Adrenal gland (tissue), 9 donors: ENCODE measurements at regions not wholly inside any gene's neighbourhood (a gene's known extent, or its start where the extent isn't known, plus 50 kb on each side); places are given as distances from the start of the nearest gene placed in this dataset.

Experiments used
- DNase-seq, 7 donors: peaks; one replicate each; pipeline ENCODE4 v3.0.0-alpha.2; 2019 to 2020
- H3K27ac ChIP-seq, 5 donors: fragments of 200-600 bp; sonication (generic) in 4 of 5; 1 replicate in 3 of 5; 2 replicates in 2 of 5; pipeline versions ENCODE4 v1.5.1 to v1.8.0; 2016 to 2020; ENCODE audit warnings: mild to moderate bottlenecking in 1 of 5
- H3K27me3 ChIP-seq: fragments of 200-600 bp; 2 replicates; pipeline ENCODE4 v1.8.0; 2021
- H3K36me3 ChIP-seq, 2 donors: fragments of 200-600 bp; replicated peaks in 1 of 2; 1 replicate in 1 of 2; 2 replicates in 1 of 2; pipeline versions ENCODE4 v1.5.1 to v1.8.0; 2018 to 2022
- H3K4me1 ChIP-seq, 2 donors: fragments of 200-600 bp; replicated peaks in 1 of 2; 1 replicate in 1 of 2; 2 replicates in 1 of 2; pipeline versions ENCODE4 v1.5.1 to v1.8.0; 2018 to 2021
- H3K4me3 ChIP-seq, 4 donors: fragments of 200-600 bp; sonication (generic) in 3 of 4; one replicate each; pipeline ENCODE4 v1.5.1; 2016 to 2018
- H3K9me3 ChIP-seq, 3 donors: fragments of 200-600 bp; sonication (generic) in 1 of 3; replicated peaks in 1 of 3; 1 replicate in 2 of 3; 2 replicates in 1 of 3; pipeline versions ENCODE4 v1.5.1 to v1.8.0; 2016 to 2021
- CTCF ChIP-seq, 6 experiments: fragments of 450-650 bp in 4 of 6; fragments of 200-600 bp in 2 of 6; sonication (generic) in 1 of 6; IDR thresholded peaks; 1 replicate in 5 of 6; 2 replicates in 1 of 6; pipeline versions ENCODE4 v1.5.1 to v1.8.0; 2016 to 2021; ENCODE audit warnings: antibody characterized with exemption in 6 of 6, mild to moderate bottlenecking in 2 of 6, moderate library complexity in 1 of 6
- POLR2A ChIP-seq, 2 donors: fragments of 450-650 bp; IDR thresholded peaks; one replicate each; pipeline ENCODE4 v1.6.1; 2017; ENCODE audit warnings: antibody characterized with exemption in 2 of 2, mild to moderate bottlenecking in 2 of 2, moderate library complexity in 1 of 2
- WGBS, 4 donors: extraction: QIAGEN DNeasy Blood & Tissue Kit in 2 of 4; methylation state at CpG; one replicate each; pipeline versions ENCODE4 v1.1.5 to v1.1.7; 2013 to 2017; 5-methylcytosine and 5-hydroxymethylcytosine counted together
- intact Hi-C, 2 donors: fragments of 100-400 bp; cut with DNase I; formaldehyde crosslinking; loops; one replicate each; pipeline versions ENCODE4 v1.14.1 to v1.15.0; 2022 to 2023
- donor health status: healthy with polysubstance abuse.
- donor health status: Bipolar disorder and iron deficiency.
- donor health status: DM: yes; HTN: yes; CAD: no.
- donor health status: DM: no; HTN: no; CAD: no.
- donor health status: DM: no; HTN: no; CAD: no.

- Histone ChIP-seq H3K27me3 (no peaks in the 10 kb centered on the region), H3K36me3 (no peaks in the 10 kb centered on the region), H3K4me3 (no peak overlapping the region), H3K9me3 (no peaks in the 10 kb centered on the region), H3K27ac (no peak overlapping the region), H3K4me1 (no peaks in the 10 kb centered on the region)
- WGBS, 4 donors: 57 to 77% (median 74%) methylated on average over 2 of the region's 2 CpGs
- TF ChIP-seq POLR2A (IDR thresholded peaks at IDR 0.05): no peak
- TF ChIP-seq CTCF (IDR thresholded peaks at IDR 0.05): no peak
- intact Hi-C loops: no loop called here
- no peak for DNase-seq
Observed at GRCh38 chr6:112428477-112428876, 81.3 kb downstream of the RFPL4B start.

- Histone ChIP-seq H3K27me3 (no peaks in the 10 kb centered on the region), H3K36me3 (no peaks in the 10 kb centered on the region), H3K27ac (no peak overlapping the region), H3K4me1 (no peaks in the 10 kb centered on the region), H3K4me3 (no peak overlapping the region), H3K9me3 (no peaks in the 10 kb centered on the region)
- WGBS, 4 donors: 66 to 82% (median 75%) methylated on average over 3 of the region's 3 CpGs
- DNase-seq: no peak
- TF ChIP-seq POLR2A (IDR thresholded peaks at IDR 0.05): no peak
- TF ChIP-seq CTCF (IDR thresholded peaks at IDR 0.05): no peak
- intact Hi-C loops: no loop called here
Observed at GRCh38 chr6:112429226-112429625, 82.1 kb downstream of the RFPL4B start.

- H3K27ac ChIP-seq: no peak overlapping the region
- intact Hi-C loops: no loop called here
- H3K27me3 ChIP-seq: no peaks in the 10 kb centered on the region
- H3K36me3 ChIP-seq: no peaks in the 10 kb centered on the region
- TF ChIP-seq CTCF (IDR thresholded peaks at IDR 0.05): no peak
- no peak for TF ChIP-seq POLR2A (IDR thresholded peaks at IDR 0.05)
- no peaks in the 10 kb centered on the region for H3K4me1 ChIP-seq
- H3K9me3 ChIP-seq: no peaks in the 10 kb centered on the region
- WGBS, 4 donors: 87 to 95% (median 91%) methylated on average over 2 of the region's 2 CpGs
- no peak for DNase-seq
- H3K4me3 ChIP-seq: no peak overlapping the region
Observed at GRCh38 chr6:112431803-112432202, 84.7 kb downstream of the RFPL4B start.

GRCh38 chr6:112432853-112433252 is 85.7 kb downstream of the RFPL4B start:
- intact Hi-C loops: no loop called here

More at GRCh38 chr6:112432853-112433252, 85.7 kb downstream of the RFPL4B start:
- no peak for DNase-seq
- H3K27ac ChIP-seq: no peak overlapping the region
- no peak overlapping the region for H3K4me3 ChIP-seq
- no peaks in the 10 kb centered on the region for H3K4me1 ChIP-seq
- no peak for TF ChIP-seq CTCF (IDR thresholded peaks at IDR 0.05)
- H3K9me3 ChIP-seq: no peaks in the 10 kb centered on the region
- no peaks in the 10 kb centered on the region for H3K27me3 ChIP-seq
- H3K36me3 ChIP-seq: no peaks in the 10 kb centered on the region
